HEK293 (cell line): ENCODE measurements at regions not wholly inside any gene's neighbourhood (a gene's known extent, or its start where the extent isn't known, plus 50 kb on each side); places are given as distances from the start of the nearest gene placed in this dataset.

Experiments used
- CTCF ChIP-seq: fragments of 450-650 bp; formaldehyde crosslinking; IDR thresholded peaks from 2 replicates; pipeline ENCODE4 v1.5.1; 2016; ENCODE audit warnings: missing biosample characterization, missing genetic modification characterization
- GLIS2 ChIP-seq: fragments of 450-650 bp; formaldehyde crosslinking; IDR thresholded peaks from 2 replicates; pipeline ENCODE4 v1.5.1; 2016; ENCODE audit warnings: missing biosample characterization, missing genetic modification characterization
- HOXA7 ChIP-seq: sonication (generic); formaldehyde crosslinking; IDR thresholded peaks from 2 replicates; pipeline ENCODE4 v1.8.1; 2022; ENCODE audit warnings: missing genetic modification reagents, borderline replicate concordance
- ZNF114 ChIP-seq: fragments of 450-650 bp; formaldehyde crosslinking; IDR thresholded peaks from 2 replicates; pipeline ENCODE4 v1.5.0; 2017; ENCODE audit warnings: missing biosample characterization, missing genetic modification characterization
- ZNF350 ChIP-seq: fragments of 450-650 bp; formaldehyde crosslinking; IDR thresholded peaks from 2 replicates; pipeline ENCODE4 v1.5.0; 2017; ENCODE audit warnings: missing biosample characterization, mild to moderate bottlenecking, missing genetic modification characterization
- ZNF830 ChIP-seq: fragments of 450-650 bp; IDR thresholded peaks from 2 replicates; pipeline ENCODE4 v1.5.0; 2018; ENCODE audit warnings: missing biosample characterization, missing genetic modification characterization, low read depth, mild to moderate bottlenecking, moderate library complexity
- TF ChIP-seq, protein P1 (sequence below): fragments of 450-650 bp; formaldehyde crosslinking; IDR thresholded peaks from 2 replicates; pipeline ENCODE4 v1.5.1; 2016; ENCODE audit warnings: missing biosample characterization, missing genetic modification characterization

DNA sequence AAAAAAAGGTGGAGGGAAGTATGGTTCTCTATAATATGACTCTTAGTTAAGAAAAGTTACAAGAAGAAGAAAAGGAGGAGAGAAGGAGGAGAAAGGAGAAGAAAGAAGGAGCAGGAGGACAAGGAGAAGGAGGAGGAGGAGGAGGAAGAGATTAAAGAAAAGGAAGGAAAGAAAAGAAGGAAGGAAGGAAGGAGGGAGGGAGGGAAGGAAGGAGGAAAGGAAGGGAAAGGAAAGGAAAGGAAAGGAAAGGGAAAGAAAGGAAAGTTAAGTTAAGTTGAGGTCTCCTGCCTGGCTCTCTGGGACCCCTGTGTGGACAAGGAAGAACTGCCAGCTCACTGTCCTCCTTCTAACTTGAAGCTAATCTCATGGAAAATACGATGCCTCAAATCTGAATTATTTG, 429.5 kb downstream of the TSHZ3 start:
- TF ChIP-seq CTCF (tag by site-specific recombination) (no peak; the same call in 1 of the 2 replicates), ZNF114 (tag by site-specific recombination) (no peak), HOXA7 (CRISPR knock-in tag) (no peak), ZNF350 (tag by site-specific recombination) (no peak), GLIS2 (tag by site-specific recombination) (no peak), ZNF830 (no peak)
- TF ChIP-seq, protein P1, sequence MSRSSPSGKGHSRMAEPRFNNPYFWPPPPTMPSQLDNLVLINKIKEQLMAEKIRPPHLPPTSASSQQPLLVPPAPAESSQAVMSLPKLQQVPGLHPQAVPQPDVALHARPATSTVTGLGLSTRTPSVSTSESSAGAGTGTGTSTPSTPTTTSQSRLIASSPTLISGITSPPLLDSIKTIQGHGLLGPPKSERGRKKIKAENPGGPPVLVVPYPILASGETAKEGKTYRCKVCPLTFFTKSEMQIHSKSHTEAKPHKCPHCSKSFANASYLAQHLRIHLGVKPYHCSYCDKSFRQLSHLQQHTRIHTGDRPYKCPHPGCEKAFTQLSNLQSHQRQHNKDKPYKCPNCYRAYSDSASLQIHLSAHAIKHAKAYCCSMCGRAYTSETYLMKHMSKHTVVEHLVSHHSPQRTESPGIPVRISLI, result no peak
